T-helper 1 cell treated with Interleukin-12 subunit alpha and Interleukin-12 subunit beta and Interleukin-4 antibody, amounts not matched to agents 30 μg/mL and 1 μg/mL, for 36 hours (primary cell): ENCODE measurements at regions not wholly inside any gene's neighbourhood (a gene's known extent, or its start where the extent isn't known, plus 50 kb on each side); places are given as distances from the start of the nearest gene placed in this dataset.
"Not testable (repeated sequence)": the region's sequence is repeated elsewhere in the genome, so short reads cannot be mapped to it uniquely, and the experiment has no call there.

Source experiments
- H3K27ac Mint-ChIP-seq: one replicate; pipeline ENCODE4 v1.8.0; 2021; ENCODE audit warnings: mild to moderate bottlenecking, mixed read lengths
- H3K27me3 Mint-ChIP-seq: one replicate; pipeline ENCODE4 v1.8.0; 2021; ENCODE audit warnings: low read depth, mixed read lengths
- H3K36me3 Mint-ChIP-seq: one replicate; pipeline ENCODE4 v1.8.0; 2021; ENCODE audit warnings: low read depth, mixed read lengths
- H3K4me1 Mint-ChIP-seq: one replicate; pipeline ENCODE4 v1.8.0; 2021; ENCODE audit warnings: low read depth, mixed read lengths
- H3K4me3 Mint-ChIP-seq: one replicate; pipeline ENCODE4 v1.8.0; 2021; ENCODE audit warnings: mild to moderate bottlenecking, moderate library complexity, mixed read lengths
- H3K9me3 Mint-ChIP-seq: one replicate; pipeline ENCODE4 v1.8.0; 2021; ENCODE audit warnings: mixed read lengths

GRCh38 chr2:83826577-83826976, 632.5 kb downstream of the SUCLG1 start:
- Mint-ChIP-seq H3K27me3 (no peaks in the 10 kb centered on the region), H3K27ac (no peak overlapping the region), H3K4me3 (no peak overlapping the region), H3K4me1 (no peaks in the 10 kb centered on the region), H3K36me3 (no peaks in the 10 kb centered on the region), H3K9me3 (no peaks in the 10 kb centered on the region)

GRCh38 chr2:83823229-83823628, 635.9 kb downstream of the SUCLG1 start:
- Mint-ChIP-seq H3K27me3 (no peaks in the 10 kb centered on the region), H3K4me3 (no peak overlapping the region), H3K36me3 (no peaks in the 10 kb centered on the region), H3K9me3 (no peaks in the 10 kb centered on the region), H3K4me1 (no peaks in the 10 kb centered on the region), H3K27ac (no peak overlapping the region)

GRCh38 chr2:83817511-83817910, 641.6 kb downstream of the SUCLG1 start:
- Mint-ChIP-seq H3K4me3 (no peak overlapping the region), H3K36me3 (no peaks in the 10 kb centered on the region), H3K4me1 (no peaks in the 10 kb centered on the region), H3K27me3 (no peaks in the 10 kb centered on the region), H3K27ac (no peak overlapping the region), H3K9me3 (no peaks in the 10 kb centered on the region)

GRCh38 chr2:83808878-83809277, 650.2 kb downstream of the SUCLG1 start:
- no peak overlapping the region for H3K27ac Mint-ChIP-seq
- no peaks in the 10 kb centered on the region for H3K4me1 Mint-ChIP-seq
- H3K9me3 Mint-ChIP-seq = no peaks in the 10 kb centered on the region
- H3K27me3 Mint-ChIP-seq = no peaks in the 10 kb centered on the region
- no peak overlapping the region for H3K4me3 Mint-ChIP-seq
- no peaks in the 10 kb centered on the region for H3K36me3 Mint-ChIP-seq

GRCh38 chr2:83802604-83803003, 656.5 kb downstream of the SUCLG1 start:
- H3K36me3 Mint-ChIP-seq = no peaks in the 10 kb centered on the region
- H3K27me3 Mint-ChIP-seq = no peaks in the 10 kb centered on the region
- H3K27ac Mint-ChIP-seq = no peak overlapping the region
- H3K4me3 Mint-ChIP-seq = no peak overlapping the region
- H3K9me3 Mint-ChIP-seq = no peaks in the 10 kb centered on the region
- H3K4me1 Mint-ChIP-seq = no peaks in the 10 kb centered on the region

GRCh38 chr2:83795777-83796176, 663.3 kb downstream of the SUCLG1 start:
- H3K36me3 Mint-ChIP-seq = no peaks in the 10 kb centered on the region
- no peaks in the 10 kb centered on the region for H3K27me3 Mint-ChIP-seq
- H3K4me3 Mint-ChIP-seq = no peak overlapping the region
- H3K27ac Mint-ChIP-seq = no peak overlapping the region
- H3K4me1 Mint-ChIP-seq = no peaks in the 10 kb centered on the region
- no peaks in the 10 kb centered on the region for H3K9me3 Mint-ChIP-seq

GRCh38 chr2:83790467-83790866, 668.6 kb downstream of the SUCLG1 start:
- H3K36me3 Mint-ChIP-seq, H3K9me3 Mint-ChIP-seq, H3K27ac Mint-ChIP-seq, H3K4me3 Mint-ChIP-seq, H3K4me1 Mint-ChIP-seq, H3K27me3 Mint-ChIP-seq: not testable (repeated sequence)

GRCh38 chr2:83789674-83790073, 669.4 kb downstream of the SUCLG1 start:
- H3K4me3 Mint-ChIP-seq, H3K27me3 Mint-ChIP-seq, H3K4me1 Mint-ChIP-seq, H3K27ac Mint-ChIP-seq, H3K36me3 Mint-ChIP-seq, H3K9me3 Mint-ChIP-seq: not testable (repeated sequence)

- not testable (repeated sequence) for H3K4me3 Mint-ChIP-seq, H3K27ac Mint-ChIP-seq, H3K9me3 Mint-ChIP-seq, H3K27me3 Mint-ChIP-seq, H3K36me3 Mint-ChIP-seq, H3K4me1 Mint-ChIP-seq
Measured at GRCh38 chr2:83788938-83789566, 670.0 kb downstream of the SUCLG1 start.

- Mint-ChIP-seq H3K4me3 (no peak overlapping the region), H3K4me1 (no peaks in the 10 kb centered on the region), H3K9me3 (no peaks in the 10 kb centered on the region), H3K27ac (no peak overlapping the region), H3K36me3 (no peaks in the 10 kb centered on the region), H3K27me3 (no peaks in the 10 kb centered on the region)
Measured at GRCh38 chr2:83787189-83787588, 671.9 kb downstream of the SUCLG1 start.

GRCh38 chr2:83786140-83786539, 672.9 kb downstream of the SUCLG1 start:
- H3K4me3 Mint-ChIP-seq = no peak overlapping the region
- H3K4me1 Mint-ChIP-seq = no peaks in the 10 kb centered on the region
- H3K36me3 Mint-ChIP-seq = no peaks in the 10 kb centered on the region
- no peaks in the 10 kb centered on the region for H3K9me3 Mint-ChIP-seq
- H3K27ac Mint-ChIP-seq = no peak overlapping the region
- no peaks in the 10 kb centered on the region for H3K27me3 Mint-ChIP-seq

GRCh38 chr2:83784947-83785346, 674.1 kb downstream of the SUCLG1 start:
- H3K4me3 Mint-ChIP-seq = no peak overlapping the region
- H3K4me1 Mint-ChIP-seq = no peaks in the 10 kb centered on the region
- no peaks in the 10 kb centered on the region for H3K9me3 Mint-ChIP-seq
- no peak overlapping the region for H3K27ac Mint-ChIP-seq
- H3K36me3 Mint-ChIP-seq = no peaks in the 10 kb centered on the region
- no peaks in the 10 kb centered on the region for H3K27me3 Mint-ChIP-seq

GRCh38 chr2:83784315-83784714, 674.8 kb downstream of the SUCLG1 start:
- no peaks in the 10 kb centered on the region for H3K9me3 Mint-ChIP-seq
- no peak overlapping the region for H3K4me3 Mint-ChIP-seq
- no peaks in the 10 kb centered on the region for H3K4me1 Mint-ChIP-seq
- no peak overlapping the region for H3K27ac Mint-ChIP-seq
- H3K27me3 Mint-ChIP-seq = no peaks in the 10 kb centered on the region
- no peaks in the 10 kb centered on the region for H3K36me3 Mint-ChIP-seq

- Mint-ChIP-seq H3K27me3 (no peaks in the 10 kb centered on the region), H3K9me3 (no peaks in the 10 kb centered on the region), H3K27ac (no peak overlapping the region), H3K4me3 (no peak overlapping the region), H3K4me1 (no peaks in the 10 kb centered on the region), H3K36me3 (no peaks in the 10 kb centered on the region)
Measured at GRCh38 chr2:83782122-83782521, 677.0 kb downstream of the SUCLG1 start.

- H3K36me3 Mint-ChIP-seq = no peaks in the 10 kb centered on the region
- peaks cover 20% of the 10 kb centered on the region for H3K9me3 Mint-ChIP-seq
- no peak overlapping the region for H3K27ac Mint-ChIP-seq
- H3K27me3 Mint-ChIP-seq = no peaks in the 10 kb centered on the region
- no peaks in the 10 kb centered on the region for H3K4me1 Mint-ChIP-seq
- no peak overlapping the region for H3K4me3 Mint-ChIP-seq
Measured at GRCh38 chr2:83764447-83765005, 694.6 kb downstream of the SUCLG1 start.

- Mint-ChIP-seq H3K36me3 (no peaks in the 10 kb centered on the region), H3K9me3 (peaks cover 9% of the 10 kb centered on the region), H3K4me1 (no peaks in the 10 kb centered on the region), H3K27ac (no peak overlapping the region), H3K27me3 (no peaks in the 10 kb centered on the region), H3K4me3 (no peak overlapping the region)
Measured at GRCh38 chr2:83757329-83757728, 701.8 kb downstream of the SUCLG1 start.
